Endothelial cell of umbilical vein (primary cell): ENCODE measurements at regions not wholly inside any gene's neighbourhood (a gene's known extent, or its start where the extent isn't known, plus 50 kb on each side); places are given as distances from the start of the nearest gene placed in this dataset.

Experiments used
- BruUV-seq: library from RNA; stranded (reverse); fragments of 400-500 nt; replicated peaks from 2 replicates; lab custom pipeline; 2021; lab: Mats Ljungman, UMichigan
- CTCF ChIA-PET: fragments of 300-600, 350-600 bp; sonication (Branson Sonifier 250); formaldehyde crosslinking; loops from one replicate; lab custom pipeline; 2021; ENCODE audit warnings: antibody characterized with exemption, inconsistent platforms; lab: Charles Lee
- POLR2A ChIA-PET: fragments of 300-600, 350-600 bp; sonication (Branson Sonifier 250); formaldehyde crosslinking; loops from one replicate; lab custom pipeline; 2021; ENCODE audit warnings: antibody characterized with exemption, inconsistent platforms; lab: Charles Lee
- DNase-seq: peaks from one replicate; pipeline ENCODE4 v3.0.0-alpha.2; 2011; ENCODE audit warnings: low read depth, low spot score
- FAIRE-seq: peaks from 2 replicates; lab custom pipeline; 2011; peaks lifted over from hg19 to GRCh38; lab: Jason Lieb, UNC
- H2AFZ ChIP-seq: 2 replicates; pipeline ENCODE4 v1.6.0; 2012; ENCODE audit warnings: low read depth, low read length, control low read depth, inconsistent platforms
- H3K27ac ChIP-seq: 2 replicates; pipeline ENCODE4 v1.5.1; 2011; ENCODE audit warnings: low read depth, mild to moderate bottlenecking, control low read depth, low read length, moderate library complexity; ENCODE audit not compliant: insufficient read depth
- H3K27me3 ChIP-seq, 2 experiments: 2 replicates each; pipeline versions ENCODE4 v1.6.0 to v1.6.1; 2011; ENCODE audit warnings: low read length in 2 of 2, mixed read lengths in 1 of 2; ENCODE audit not compliant: control insufficient read depth in 2 of 2, insufficient read depth in 2 of 2
- H3K36me3 ChIP-seq, 2 experiments: 2 replicates in 1 of 2; 3 replicates in 1 of 2; pipeline ENCODE4 v1.5.1; 2011; ENCODE audit warnings: low read length in 2 of 2, mild to moderate bottlenecking in 1 of 2, moderate library complexity in 1 of 2; ENCODE audit not compliant: control insufficient read depth in 2 of 2, insufficient read depth in 2 of 2; ENCODE audit errors: extremely low read depth in 1 of 2
- H3K4me1 ChIP-seq: 3 replicates; pipeline ENCODE4 v1.5.1; 2011; ENCODE audit warnings: mild to moderate bottlenecking, low read length; ENCODE audit not compliant: control insufficient read depth, insufficient read depth; ENCODE audit errors: extremely low read depth
- H3K4me2 ChIP-seq: 2 replicates; pipeline ENCODE4 v1.6.1; 2011; ENCODE audit warnings: low read length, control low read depth, mixed read lengths; ENCODE audit not compliant: insufficient read depth
- H3K4me3 ChIP-seq, 3 experiments: fragments of 200-600 bp in 1 of 3; sonication (generic), shearing (Covaris generic) in 1 of 3; replicated peaks in 1 of 3; 2 replicates each; pipeline ENCODE4 v1.5.1; 2011 to 2016; ENCODE audit warnings: control low read depth in 3 of 3, low read length in 3 of 3, mild to moderate bottlenecking in 2 of 3, inconsistent platforms in 1 of 3, low read depth in 1 of 3, moderate library complexity in 1 of 3; ENCODE audit not compliant: insufficient read depth in 1 of 3
- H3K79me2 ChIP-seq: 2 replicates; pipeline ENCODE4 v1.6.0; 2012; ENCODE audit warnings: low read length, inconsistent platforms; ENCODE audit not compliant: control insufficient read depth, insufficient read depth
- H3K9ac ChIP-seq: replicated peaks from 2 replicates; pipeline ENCODE3; 2011; ENCODE audit warnings: low read length, control low read depth; ENCODE audit not compliant: insufficient read depth; ENCODE audit errors: extremely low read depth
- H3K9me1 ChIP-seq: replicated peaks from 3 replicates; pipeline ENCODE4 v1.6.0; 2011; ENCODE audit warnings: mild to moderate bottlenecking, low read length; ENCODE audit not compliant: control insufficient read depth, insufficient read depth; ENCODE audit errors: extremely low read depth
- H3K9me3 ChIP-seq: replicated peaks from 2 replicates; pipeline ENCODE4 v1.5.1; 2012; ENCODE audit warnings: low read length, inconsistent platforms; ENCODE audit not compliant: control insufficient read depth, insufficient read depth
- H4K20me1 ChIP-seq: replicated peaks from 2 replicates; pipeline ENCODE3; 2011; ENCODE audit warnings: mild to moderate bottlenecking, low read length; ENCODE audit not compliant: control insufficient read depth, insufficient read depth; ENCODE audit errors: extremely low read depth
- CTCF ChIP-seq, 2 donors: IDR thresholded peaks; 1 replicate in 1 of 2; 2 replicates in 1 of 2; pipeline ENCODE4 v1.5.1; 2011; ENCODE audit warnings: low read length in 2 of 2, mild to moderate bottlenecking in 2 of 2, moderate library complexity in 2 of 2, control low read depth in 1 of 2, inconsistent platforms in 1 of 2, low read depth in 1 of 2; ENCODE audit not compliant: insufficient read depth in 1 of 2; ENCODE audit errors: extremely low read depth in 1 of 2
- EZH2 ChIP-seq: IDR thresholded peaks from 2 replicates; pipeline ENCODE4 v1.6.1; 2012; ENCODE audit warnings: borderline replicate concordance, low read depth, mild to moderate bottlenecking, moderate library complexity, low read length, inconsistent platforms; ENCODE audit not compliant: severe bottlenecking
- FOS ChIP-seq: IDR thresholded peaks from 2 replicates; pipeline ENCODE4 v1.6.1; 2011; ENCODE audit warnings: mild to moderate bottlenecking, low read length, moderate library complexity, borderline replicate concordance; ENCODE audit not compliant: insufficient read depth
- GATA2 ChIP-seq: IDR thresholded peaks from 2 replicates; pipeline ENCODE4 v1.7.0; 2011; ENCODE audit warnings: low read depth, mild to moderate bottlenecking, moderate library complexity, mixed read lengths, low read length; ENCODE audit not compliant: insufficient read length, insufficient read depth
- JUN ChIP-seq: IDR thresholded peaks from 2 replicates; pipeline ENCODE4 v1.6.1; 2011; ENCODE audit warnings: borderline replicate concordance, low read depth; ENCODE audit not compliant: insufficient read length, insufficient read depth
- MAX ChIP-seq: IDR thresholded peaks from 2 replicates; pipeline ENCODE4 v1.6.1; 2011; ENCODE audit not compliant: insufficient read depth, insufficient read length
- MYC ChIP-seq: IDR thresholded peaks from one replicate; pipeline ENCODE4 v1.6.1; 2011; ENCODE audit warnings: mild to moderate bottlenecking, low read depth, low read length
- POLR2A ChIP-seq: IDR thresholded peaks from 2 replicates; pipeline ENCODE4 v1.6.1; 2012; ENCODE audit warnings: low read depth, mild to moderate bottlenecking, control low read depth, low read length
- POLR2AphosphoS5 ChIP-seq: IDR thresholded peaks from 2 replicates; pipeline ENCODE4 v1.6.1; 2012; ENCODE audit warnings: low read depth, mild to moderate bottlenecking, control low read depth, low read length, moderate library complexity; ENCODE audit not compliant: insufficient read depth
- dilution Hi-C: fragments of 300-500 bp; cut with MboI; formaldehyde crosslinking; loops from one replicate; pipeline ENCODE4 v1.15.0; 2019; ENCODE audit warnings: low sequenced_read_pairs; ENCODE audit not compliant: extremely low pct_ligation_motif_present
- intact Hi-C: fragments of 100-400 bp; cut with micrococcal nuclease; formaldehyde crosslinking; loops from one replicate; pipeline ENCODE4 v1.10.0; 2022

GRCh38 chr22:49549256-49550140 is 278.2 kb downstream of the BRD1 start:
- Histone ChIP-seq H3K27me3 (no peaks in the 10 kb centered on the region), H2AFZ (no peak overlapping the region), H4K20me1 (no peaks in the 10 kb centered on the region), H3K27ac (no peak overlapping the region), H3K4me2 (no peak overlapping the region), H3K79me2 (no peaks in the 10 kb centered on the region), H3K9ac (no peak overlapping the region), H3K4me1 (no peaks in the 10 kb centered on the region), H3K9me3 (peaks cover 2% of the 10 kb centered on the region), H3K4me3 (no peak overlapping the region), H3K36me3 (no peaks in the 10 kb centered on the region), H3K9me1 (no peaks in the 10 kb centered on the region)
- ChIA-PET CTCF (no interaction called here), POLR2A (no interaction called here)
- FAIRE-seq (no peak), DNase-seq (no peak)
- TF ChIP-seq CTCF (IDR thresholded peaks at IDR 0.05; ENCODE audit: extremely low read depth in 1 of 2, insufficient read depth in 1 of 2, low read depth in 1 of 2, low read length in 2 of 2) (no peak), FOS (no peak), MAX (no peak), GATA2 (no peak), POLR2AphosphoS5 (no peak), EZH2 (no peak), POLR2A (no peak), JUN (no peak), MYC (no peak)
- intact Hi-C loops (no loop called here), dilution Hi-C loops (no loop called here)
- BruUV-seq: no TSS peak
